Loucy (cell line): ENCODE measurements at regions not wholly inside any gene's neighbourhood (a gene's known extent, or its start where the extent isn't known, plus 50 kb on each side); places are given as distances from the start of the nearest gene placed in this dataset.

Experiments used
- CTCF ChIP-seq: fragments of 200-600 bp; sonication (generic); conservative IDR thresholded peaks from 2 replicates; pipeline ENCODE4 v1.5.1; 2014; ENCODE audit warnings: mild to moderate bottlenecking, antibody characterized with exemption, low read length
- EZH2phosphoT487 ChIP-seq: fragments of 200-600 bp; IDR thresholded peaks from 2 replicates; pipeline ENCODE4 v1.6.1; 2018; ENCODE audit warnings: antibody characterized with exemption, mild to moderate bottlenecking, moderate library complexity, borderline replicate concordance

- TF ChIP-seq CTCF (no peak), EZH2phosphoT487 (no peak)
These were observed 1073.3 kb downstream of the ADGRL2 start for GRCh38 chr1:82874041-82874440.
